ENCODE measurements at regions not wholly inside any gene's neighbourhood (a gene's known extent, or its start where the extent isn't known, plus 50 kb on each side); places are given as distances from the start of the nearest gene placed in this dataset.

GRCh38 chr9:91132576-91133073 is 229.1 kb downstream of the AUH start:
- TF ChIP-seq CTCF (IDR thresholded peaks at IDR 0.05) (no peak), ZFX (IDR thresholded peaks at IDR 0.05; ENCODE audit: borderline replicate concordance) (no peak)

Measured in 22Rv1 (cell line).